GM21737 (cell line): ENCODE measurements at regions not wholly inside any gene's neighbourhood (a gene's known extent, or its start where the extent isn't known, plus 50 kb on each side); places are given as distances from the start of the nearest gene placed in this dataset.
"Not testable (repeated sequence)": the region's sequence is repeated elsewhere in the genome, so short reads cannot be mapped to it uniquely, and the experiment has no call there.

ENCODE experiments used
- ATAC-seq: cut with Tn5 transposase; IDR thresholded peaks from one replicate; pipeline ENCODE4 v1.9.1; 2021; ENCODE audit warnings: mild to moderate bottlenecking, moderate library complexity; ENCODE audit not compliant: unreplicated experiment

DNA sequence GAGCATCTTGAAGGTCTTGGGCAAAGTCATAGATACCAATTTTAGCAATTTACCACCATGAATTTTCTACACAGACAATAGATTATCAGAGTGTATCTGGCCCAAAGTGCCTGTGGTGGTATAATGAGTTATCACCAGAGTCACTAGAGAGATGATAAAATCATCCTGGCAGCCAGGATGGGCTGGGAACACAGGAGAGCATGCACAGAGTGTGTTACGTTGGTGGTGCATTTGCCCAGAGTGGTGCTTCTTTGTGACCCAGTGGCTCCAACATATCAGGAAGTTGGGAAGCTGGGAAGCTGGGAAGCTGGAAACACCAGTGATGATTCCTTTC, 236.7 kb upstream of the PROX1 start:
- ATAC-seq = no peak

DNA sequence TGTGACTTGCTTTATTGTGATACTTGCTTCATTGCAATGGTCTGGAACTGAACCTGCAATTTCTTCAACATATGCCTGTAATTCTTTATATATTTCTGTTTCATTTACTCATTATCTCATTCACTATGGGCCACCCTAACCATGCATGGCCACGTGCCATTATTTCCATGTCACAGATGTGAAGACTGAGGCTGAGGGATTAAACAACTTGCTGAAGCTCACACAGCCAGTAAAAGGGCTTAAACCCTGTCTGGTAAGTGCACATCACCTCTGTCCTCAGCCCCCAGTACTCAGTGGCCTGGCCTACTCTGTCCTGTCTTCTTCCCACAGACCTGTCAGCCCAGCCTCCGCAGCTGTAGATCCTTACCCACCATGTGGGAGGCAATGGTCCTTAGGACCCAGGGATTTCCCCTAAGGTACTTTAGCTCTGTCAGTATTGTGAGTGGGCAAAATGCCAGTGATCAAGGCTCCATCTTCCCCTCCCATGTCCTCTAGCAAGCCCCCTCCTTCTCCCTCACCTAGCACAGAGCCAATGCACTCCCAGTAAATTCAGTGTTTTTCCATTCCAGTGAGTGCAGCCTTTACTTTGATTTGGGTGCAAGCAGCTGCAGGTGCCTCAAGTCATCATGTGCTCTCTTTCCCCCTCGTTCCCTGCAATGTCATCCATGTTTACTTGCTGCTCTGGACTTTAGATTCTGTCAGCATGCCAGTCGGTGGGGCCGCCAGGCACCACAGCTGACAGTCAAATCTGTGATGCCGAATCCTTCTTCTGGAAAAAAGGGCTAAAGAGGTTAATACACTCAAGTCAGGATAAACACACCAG, 228.2 kb upstream of the PROX1 start:
- no peak for ATAC-seq

DNA sequence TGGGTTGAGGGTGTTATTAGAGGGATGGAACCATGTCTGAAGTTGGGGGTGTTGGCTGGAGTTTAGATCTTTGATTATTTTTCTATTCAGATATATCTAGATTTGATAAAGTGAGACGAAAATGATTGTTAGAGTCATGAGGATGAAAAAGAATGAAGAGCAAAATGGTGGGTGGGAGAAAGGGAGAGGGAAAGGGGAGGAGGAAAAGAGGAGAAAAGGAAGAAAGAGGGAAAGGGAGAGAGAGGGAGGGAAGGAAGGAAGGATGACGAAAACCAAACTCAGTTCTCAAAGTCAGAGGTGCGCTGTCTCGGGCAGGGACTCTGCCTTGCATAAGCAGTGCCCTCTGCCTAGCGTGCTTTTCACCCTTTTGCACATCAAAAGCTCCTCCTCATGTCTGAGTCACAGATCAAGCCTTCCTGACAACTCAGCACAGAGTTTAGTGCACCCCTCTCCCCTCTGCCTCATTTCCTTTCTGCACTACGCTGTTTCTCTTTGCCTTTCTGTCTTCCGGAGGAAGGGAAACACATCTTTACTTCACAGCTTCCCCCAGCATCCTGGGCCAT, 225.8 kb upstream of the PROX1 start:
- ATAC-seq = no peak

DNA sequence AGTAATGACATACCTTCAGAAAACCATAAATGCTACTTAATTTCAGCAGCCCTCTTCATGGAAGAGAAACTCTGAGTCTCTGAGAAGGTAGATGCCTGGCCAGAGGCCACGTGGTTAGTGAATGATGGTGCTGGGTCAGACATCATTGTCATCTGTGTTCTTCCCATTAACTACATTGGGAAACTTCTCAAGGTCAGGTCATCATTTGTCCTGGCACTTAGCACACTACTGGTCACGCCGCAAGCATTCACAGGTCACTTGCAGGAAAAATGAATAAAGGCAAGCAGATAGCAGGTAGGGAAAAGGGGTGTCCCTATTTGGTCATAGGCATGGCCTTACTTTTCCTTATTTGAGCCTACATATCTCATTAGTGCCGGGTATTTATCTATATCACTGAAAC, 220.1 kb upstream of the PROX1 start:
- ATAC-seq = no peak

DNA sequence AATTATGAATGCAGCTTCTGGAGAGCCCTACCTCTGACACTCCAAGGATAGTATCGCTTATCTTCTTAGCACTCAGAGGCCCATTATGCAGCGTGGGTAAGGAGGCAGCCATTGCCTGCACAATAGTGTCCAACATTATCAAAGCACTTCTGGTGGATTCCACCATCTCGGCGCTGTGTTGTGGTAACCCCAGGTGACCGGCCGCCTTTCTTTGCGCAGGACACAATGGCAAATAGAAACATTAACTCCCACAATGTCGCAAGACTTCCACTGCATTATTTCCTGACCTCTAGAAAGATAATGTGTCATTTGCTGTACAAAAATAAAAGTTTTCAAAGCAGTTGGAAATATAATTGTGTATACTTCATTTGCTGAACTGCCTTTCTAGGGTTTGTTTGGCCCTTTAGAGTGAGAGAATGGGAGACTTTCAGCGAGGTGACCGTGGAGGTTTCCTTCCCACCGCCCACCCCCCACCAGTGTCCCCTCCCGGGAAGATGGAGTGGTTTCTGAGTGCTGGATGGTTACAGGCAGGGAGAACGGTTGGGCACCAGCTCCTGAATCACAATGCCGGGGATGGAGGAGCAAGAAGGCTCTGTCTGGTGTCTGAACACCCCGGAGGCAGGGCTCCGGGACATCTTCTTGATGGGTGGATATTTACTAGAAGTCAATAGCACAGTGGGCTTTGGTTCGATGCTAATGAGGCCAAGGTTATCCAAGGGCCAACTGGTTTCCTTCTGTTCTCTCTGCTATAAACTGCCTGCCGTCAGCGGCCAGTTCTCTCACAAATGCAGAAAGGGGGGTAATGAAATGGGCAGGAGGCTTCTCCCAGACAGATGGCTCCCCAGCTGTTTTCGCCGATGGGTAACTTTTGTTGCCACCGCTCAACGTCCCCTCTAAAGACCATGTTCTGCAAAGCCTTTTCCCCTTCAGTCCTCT, 215.4 kb upstream of the PROX1 start:
- no peak for ATAC-seq

DNA sequence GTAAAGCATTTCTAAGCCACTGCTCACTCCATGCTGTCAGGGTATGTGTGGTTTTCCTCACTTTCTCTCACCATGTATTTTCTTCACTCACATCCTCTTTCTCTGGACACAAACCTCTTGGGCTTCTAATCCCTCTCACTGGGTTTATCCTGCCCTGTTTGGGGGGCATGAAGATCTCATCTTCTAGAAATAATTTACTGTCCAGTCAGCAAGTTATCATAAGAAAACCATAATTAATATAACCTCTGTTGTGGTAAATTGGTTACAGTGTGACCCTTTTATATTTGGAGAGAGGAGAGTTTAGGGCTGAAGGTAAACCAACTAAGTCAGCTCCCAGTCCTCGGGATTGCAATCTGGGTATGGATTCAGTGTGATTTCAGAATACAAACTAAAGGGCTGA, 213.8 kb upstream of the PROX1 start:
- ATAC-seq = no peak

DNA sequence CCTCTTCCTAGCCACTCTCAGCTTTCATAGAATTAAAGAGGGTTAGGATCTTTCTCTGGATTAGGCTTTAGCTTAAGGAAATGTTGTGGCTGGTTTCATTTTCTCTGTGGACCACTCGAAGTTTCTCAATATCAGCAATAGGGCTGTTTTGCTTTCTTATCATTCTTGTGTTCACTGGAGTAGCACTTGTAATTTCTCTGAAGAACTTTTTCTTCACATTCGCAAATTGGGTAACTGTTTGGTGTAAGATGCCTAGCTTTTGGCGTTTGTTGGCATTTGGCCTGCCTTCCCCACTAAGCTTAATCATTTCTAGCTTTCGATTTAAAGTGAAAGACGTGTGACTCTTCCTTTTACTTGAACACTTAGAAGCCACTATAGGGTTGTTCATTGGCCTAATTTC, 210.8 kb upstream of the PROX1 start:
- no peak for ATAC-seq

DNA sequence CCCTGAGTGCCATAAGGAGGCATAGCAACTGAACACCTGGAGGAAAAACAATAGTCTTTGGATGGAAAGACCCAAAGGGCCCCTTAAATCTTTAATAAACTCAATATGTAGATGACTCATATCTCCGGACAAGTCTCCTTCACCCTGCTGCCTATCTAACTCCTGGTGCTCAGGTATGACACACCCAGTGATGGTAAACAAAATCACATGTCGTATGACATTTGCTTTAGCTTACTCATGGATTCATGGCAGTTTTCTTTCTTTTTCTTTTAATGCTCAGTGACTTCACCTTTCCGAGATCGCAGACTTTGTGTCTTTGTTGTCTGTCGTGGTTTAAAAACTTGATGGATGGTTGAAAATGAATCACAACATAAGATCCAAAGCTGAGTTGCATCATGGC, 208.5 kb upstream of the PROX1 start:
- ATAC-seq = no peak

DNA sequence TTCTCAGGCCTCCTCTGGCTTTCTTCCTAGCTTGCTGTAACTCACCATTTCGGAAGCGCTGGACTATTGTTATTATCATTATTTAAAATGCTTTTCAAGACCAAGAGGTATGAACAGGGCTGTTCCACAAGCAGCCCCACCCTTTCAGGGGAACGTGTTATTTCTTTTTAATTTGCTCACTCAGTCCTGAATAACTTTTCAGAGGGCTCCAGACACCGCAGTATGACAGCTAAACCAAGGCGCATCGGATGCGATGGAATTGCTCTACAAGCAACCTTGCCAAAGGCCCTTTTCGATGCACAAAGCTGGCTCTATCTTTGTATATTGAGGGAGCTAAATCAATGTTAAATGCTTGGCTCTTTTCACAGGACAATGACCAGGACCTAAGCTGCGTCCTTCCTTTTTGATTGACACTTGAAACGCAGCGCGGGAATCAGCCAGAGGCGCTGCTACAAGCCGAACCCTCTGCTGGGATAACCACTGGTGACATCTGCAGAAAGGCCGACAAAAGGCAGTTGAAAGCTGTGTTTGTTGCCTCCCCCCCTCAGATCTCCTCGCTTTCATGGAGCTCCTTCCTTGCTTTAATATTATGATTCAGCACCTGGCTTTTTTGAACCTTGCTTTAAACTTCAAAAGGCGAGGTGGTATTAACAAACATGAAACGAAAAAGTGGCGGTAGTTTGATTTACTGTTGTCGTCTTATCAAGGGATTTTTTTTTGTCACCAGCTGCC, 204.7 kb upstream of the PROX1 start:
- no peak for ATAC-seq

DNA sequence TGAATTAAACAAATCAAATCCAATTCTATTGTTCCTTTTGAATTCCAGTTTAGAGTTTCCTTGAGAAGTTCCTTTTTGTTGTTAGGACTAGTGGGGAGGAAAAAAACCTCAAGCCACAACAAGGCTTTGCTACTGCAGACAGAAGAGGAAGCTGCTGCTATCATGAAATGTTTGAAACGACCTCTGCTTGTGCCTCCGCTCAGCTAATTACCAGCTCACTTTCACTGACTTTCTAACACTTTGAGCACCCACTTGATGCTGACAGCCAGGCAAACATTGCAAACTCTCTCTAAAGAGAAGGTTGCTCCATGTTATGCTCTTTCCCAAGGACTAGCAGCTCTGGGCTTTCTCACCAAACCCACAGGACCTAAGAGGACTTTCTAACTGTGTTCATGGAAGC, 203.9 kb upstream of the PROX1 start:
- no peak for ATAC-seq

DNA sequence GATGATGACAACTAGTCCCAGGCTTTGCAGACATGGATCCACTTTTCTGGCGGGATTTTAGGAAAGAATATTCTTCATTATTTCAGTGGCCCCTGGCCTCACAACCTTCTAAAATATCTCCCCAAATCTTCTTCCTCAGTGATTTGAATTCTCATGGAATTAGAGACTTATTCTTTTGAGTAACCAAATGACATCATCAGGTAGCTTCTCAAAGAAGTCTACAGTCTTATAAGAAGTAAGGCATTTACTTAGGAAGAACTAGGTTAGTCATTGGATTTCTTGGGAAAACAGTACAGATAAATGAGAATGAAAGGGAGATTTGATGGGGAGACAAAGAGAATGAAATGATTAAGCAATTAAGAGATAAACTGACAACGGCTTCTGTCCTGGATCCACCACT, 201.1 kb upstream of the PROX1 start:
- ATAC-seq = no peak

DNA sequence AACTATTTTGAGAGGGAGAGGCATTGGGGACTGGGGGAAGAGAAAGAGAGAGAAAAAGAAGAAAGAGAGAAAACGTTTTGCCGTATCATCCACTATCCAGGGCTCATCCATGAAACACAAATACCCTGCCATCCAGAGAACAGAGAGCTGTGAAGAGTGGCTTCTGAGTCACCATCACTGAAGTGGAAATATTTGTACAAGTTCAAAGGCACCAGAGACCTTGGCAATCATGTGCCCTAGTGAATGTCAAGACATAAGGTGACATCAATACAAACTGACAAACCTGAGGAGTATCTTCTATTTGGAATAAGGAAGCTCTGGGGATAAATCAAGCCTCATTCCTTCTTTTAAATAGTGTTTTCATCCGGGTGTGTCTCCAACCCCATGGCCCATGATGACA, 197.2 kb upstream of the PROX1 start:
- no peak for ATAC-seq

DNA sequence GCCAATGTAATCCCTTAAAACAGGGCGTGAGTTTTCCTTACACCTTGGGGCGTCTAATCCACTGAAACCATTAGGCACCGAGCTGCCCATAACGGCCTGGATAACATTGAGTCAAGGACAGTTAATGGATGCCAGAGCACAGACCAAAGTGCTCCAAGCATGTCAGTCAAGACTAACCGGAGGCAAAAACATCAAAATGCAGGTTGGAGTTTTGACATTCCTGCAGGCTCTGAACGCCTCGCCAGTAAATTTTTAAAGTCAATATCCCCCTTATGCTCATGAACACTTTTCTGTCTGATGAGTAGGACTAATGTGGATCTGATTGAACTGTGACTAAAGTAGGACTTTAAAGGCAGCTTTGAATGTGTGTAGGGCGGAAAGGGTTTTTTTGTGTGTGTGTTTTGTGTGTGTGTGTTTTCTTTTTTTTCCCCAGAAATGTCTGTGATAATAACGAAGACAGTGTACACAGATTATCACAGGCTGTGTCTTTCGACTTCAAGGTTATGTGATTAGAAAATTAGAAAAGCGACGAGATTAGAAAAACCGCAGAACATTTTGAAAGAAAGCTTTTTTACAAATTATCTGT, 194.2 kb upstream of the PROX1 start:
- ATAC-seq = no peak

DNA sequence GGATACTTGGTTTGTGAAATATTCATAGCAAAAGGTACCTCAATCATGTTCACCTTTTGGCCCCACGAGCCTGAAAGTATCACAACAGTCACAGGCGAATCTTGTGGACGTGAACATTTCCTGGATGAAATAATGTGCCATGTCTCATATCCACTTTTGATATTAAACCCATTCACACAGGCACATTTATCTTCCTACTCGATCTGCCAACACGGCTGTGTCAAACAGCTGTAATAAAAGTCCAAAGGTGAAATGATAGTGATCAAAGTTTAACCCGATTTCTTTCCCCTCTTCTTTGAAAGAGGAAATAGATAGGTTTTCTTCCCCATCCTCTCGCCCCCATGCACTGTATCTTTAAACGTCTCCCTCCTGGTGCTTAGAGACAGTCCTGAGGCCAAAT, 191.2 kb upstream of the PROX1 start:
- ATAC-seq = no peak

DNA sequence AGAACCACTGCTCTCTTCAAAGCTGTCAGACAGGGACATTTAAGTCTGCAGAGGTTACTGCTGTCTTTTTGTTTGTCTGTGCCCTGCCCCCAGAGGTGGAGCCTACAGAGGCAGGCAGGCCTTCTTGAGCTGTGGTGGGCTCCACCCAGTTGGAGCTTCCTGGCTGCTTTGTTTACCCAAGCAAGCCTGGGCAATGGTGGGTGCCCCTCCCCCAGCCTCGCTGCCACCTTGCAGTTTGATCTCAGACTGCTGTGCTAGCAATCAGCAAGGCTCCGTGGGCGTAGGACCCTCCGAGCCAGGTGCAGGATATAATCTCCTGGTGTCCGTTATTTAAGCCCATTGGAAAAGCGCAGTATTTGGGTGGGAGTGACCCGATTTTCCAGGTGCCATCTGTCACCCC, 179.5 kb upstream of the PROX1 start:
- not testable (repeated sequence) for ATAC-seq

DNA sequence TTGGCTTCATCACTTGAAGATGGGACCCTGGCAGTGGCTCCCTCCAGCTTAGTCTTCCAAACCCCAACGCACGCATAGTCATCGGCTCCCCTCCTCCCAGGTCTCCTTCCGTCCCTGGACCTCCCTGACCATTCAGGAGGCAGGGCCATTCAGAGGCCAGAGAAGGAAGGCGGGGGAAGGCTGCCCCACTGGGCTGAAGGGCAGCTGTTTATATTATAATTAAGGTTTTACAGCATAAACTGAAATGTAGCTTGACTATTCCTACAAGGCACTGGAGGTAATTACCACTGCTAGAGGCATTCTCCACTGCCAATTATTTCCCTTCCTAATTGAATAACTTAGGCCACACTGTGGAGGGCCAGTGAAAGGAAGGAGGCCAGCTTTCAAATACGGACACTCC, 170.6 kb upstream of the PROX1 start:
- no peak for ATAC-seq

DNA sequence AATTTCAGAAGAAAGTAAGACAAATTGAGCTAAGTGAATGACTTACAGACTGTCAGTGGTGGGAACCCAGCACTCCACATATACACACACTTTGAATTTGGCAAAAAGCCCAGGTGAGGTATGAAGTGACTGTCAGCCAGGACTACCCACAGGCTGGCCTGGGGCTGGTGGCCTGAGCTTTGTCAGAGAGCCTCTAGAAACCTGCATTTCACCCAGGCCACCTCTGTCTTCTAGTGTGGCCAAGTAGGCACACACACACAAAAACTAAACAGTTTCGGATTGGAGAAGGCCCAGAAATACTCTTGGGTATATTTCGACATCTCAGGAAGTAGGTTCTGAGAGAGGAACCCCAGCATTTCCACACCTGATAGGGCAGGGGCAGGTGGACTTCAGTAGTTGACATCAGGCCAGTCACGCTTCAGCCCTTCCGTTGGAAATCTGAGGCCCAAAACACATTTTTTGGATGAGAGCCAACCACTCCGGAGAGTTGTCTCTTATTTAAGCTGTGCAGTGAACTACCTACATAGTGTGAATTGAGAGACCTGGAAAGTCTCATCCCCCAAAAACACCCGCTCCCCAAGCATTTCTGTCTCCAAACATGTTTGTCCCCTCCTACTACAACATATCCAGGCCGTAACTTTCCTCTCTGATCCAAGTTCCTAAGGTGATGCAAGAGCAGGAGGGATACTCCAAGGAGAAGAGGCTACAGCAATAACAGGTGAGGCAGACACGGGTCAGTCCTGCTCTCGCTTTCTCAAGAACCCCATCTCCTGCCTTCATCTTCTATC, 167.2 kb upstream of the PROX1 start:
- no peak for ATAC-seq

DNA sequence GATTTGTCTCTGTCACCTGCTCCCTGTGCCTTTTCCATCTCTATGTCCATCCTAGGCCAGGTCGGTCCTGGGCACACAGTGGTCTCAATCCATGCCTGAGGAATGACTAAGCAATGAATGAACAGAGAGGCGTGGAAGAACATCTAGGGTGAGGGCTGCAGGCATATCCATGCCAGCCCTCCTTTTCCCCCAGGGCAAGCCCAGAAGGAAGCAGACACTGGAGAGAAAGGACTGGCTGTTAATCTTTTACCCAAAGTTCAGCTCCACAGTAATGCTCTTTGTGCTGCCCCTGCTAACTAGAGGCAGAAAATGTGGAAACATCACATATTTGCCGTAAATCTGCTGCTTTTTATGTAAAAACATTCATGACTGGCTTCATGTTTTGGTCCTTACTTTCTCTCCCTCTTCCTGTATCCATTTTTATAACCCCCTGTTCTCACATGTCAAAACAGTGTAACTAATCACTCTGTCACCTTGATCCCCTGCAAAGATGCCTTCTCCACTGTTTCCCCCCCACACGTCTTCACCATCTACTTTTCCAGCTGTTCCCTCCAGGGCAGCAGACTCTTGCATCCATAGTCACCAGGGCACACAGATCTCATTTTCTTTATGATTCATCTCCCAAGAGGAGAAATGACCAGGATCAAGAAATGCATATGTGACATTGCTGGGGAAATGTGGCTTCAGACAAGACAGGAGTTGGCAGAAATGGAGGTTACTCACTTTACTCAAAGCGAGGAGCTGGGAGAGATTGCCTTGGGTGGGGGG, 166.4 kb upstream of the PROX1 start:
- ATAC-seq = no peak

DNA sequence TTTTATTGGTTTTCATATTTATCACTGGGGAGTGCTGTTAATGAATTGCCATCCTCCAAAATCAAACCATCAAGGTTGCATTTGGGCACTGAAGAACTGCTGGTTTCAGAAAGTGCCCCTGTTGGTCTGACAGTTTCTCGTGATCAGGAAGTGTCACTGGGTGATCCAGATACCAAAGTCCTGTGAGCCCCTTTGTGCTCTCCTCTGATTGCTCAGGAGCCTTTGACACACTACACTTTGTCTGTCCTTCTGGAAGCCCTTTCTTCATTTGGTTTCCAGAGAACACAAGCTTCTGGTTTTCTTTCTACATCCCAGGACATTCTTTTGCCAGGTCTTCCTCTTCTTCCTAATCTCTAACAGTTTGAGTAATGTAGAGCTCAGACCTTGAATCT, 165.8 kb upstream of the PROX1 start:
- no peak for ATAC-seq
